GM21390 (cell line): ENCODE measurements at regions not wholly inside any gene's neighbourhood (a gene's known extent, or its start where the extent isn't known, plus 50 kb on each side); places are given as distances from the start of the nearest gene placed in this dataset.

Source experiments
- ATAC-seq: cut with Tn5 transposase; IDR thresholded peaks from one replicate; pipeline ENCODE4 v1.9.1; 2021; ENCODE audit not compliant: unreplicated experiment

DNA sequence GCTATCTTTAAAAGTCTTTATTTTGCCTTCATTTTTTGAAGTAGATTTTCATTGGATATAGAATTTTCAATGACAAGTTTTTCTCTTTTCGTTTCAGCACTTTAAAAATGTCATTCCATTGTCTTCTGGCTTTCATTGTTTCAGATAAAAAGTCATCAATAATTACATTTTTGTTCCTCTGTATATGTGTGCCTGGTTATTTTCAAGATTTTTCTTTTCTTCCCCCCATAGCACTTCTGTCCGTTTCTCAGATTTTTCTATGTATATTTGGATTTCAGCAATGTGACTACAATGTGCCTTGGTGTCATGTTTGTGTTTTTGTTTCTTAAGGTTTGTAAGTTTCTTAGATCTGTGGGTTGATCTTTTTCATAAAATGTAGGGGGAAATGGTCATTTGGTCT lies 66.3 kb upstream of the HSD17B12 start:
- ATAC-seq, result no peak

DNA sequence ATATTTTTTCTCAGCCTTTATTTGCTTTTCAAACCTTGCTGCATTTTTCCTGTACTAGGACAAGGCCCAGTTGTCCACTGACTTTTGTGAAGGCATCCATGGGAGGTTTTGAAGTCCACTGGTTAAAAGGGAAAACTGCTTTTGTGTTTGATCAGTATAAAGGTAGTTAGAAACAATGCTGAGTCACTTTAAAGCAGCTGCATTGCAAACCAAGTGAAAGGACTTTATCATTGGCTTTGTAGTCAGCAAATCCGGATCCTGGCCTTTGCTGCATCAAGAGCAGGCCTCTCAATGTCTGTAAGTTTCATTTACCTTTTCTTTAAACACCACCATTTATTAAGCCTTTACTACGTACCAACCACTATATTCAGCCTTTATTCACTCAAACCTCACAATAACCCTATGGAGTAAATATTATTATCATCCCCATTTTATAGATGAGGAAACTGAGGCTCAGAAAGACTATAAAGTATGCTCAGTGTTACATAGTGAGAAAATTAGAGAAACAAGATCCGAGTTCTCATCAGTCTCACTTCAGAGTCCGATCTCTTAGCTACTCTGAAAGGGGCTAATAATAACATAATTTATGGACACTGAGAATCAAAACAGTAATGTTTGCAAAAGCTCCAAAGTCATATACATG lies 60.6 kb upstream of the HSD17B12 start:
- no peak for ATAC-seq

DNA sequence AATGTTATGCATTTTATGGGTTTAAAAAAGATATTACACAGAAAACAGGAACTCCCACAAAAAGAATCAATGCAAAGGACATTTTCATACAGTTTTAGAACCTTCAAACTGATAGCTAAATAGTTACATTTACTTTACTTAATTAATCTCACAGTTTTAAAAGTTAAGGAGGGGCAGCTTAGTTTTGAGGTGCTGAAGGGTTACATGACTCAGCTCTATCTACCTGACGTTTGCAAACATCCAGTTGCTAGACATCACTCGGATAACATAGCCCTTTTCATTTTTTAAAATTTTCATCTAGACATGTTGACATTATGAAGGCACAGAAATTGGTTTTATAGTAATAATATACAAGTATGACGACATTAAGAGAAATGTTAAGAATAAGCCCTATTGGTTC lies 53.7 kb upstream of the HSD17B12 start:
- ATAC-seq, result no peak
